Testis (tissue), 2 donors: ENCODE measurements at regions not wholly inside any gene's neighbourhood (a gene's known extent, or its start where the extent isn't known, plus 50 kb on each side); places are given as distances from the start of the nearest gene placed in this dataset.

ENCODE experiments used
- POLR2A ChIP-seq: fragments of 450-650 bp; IDR thresholded peaks from one replicate; pipeline ENCODE4 v1.6.1; 2017; ENCODE audit warnings: antibody characterized with exemption, mild to moderate bottlenecking, moderate library complexity
- TF ChIP-seq, protein P1 (sequence below), 3 experiments: fragments of 450-650 bp in 2 of 3; fragments of 200-600 bp in 1 of 3; sonication (generic) in 1 of 3; IDR thresholded peaks; one replicate each; pipeline ENCODE4 v1.5.1; 2016 to 2019; ENCODE audit warnings: antibody characterized with exemption in 3 of 3, mild to moderate bottlenecking in 2 of 3, moderate library complexity in 1 of 3

- TF ChIP-seq, protein P1, sequence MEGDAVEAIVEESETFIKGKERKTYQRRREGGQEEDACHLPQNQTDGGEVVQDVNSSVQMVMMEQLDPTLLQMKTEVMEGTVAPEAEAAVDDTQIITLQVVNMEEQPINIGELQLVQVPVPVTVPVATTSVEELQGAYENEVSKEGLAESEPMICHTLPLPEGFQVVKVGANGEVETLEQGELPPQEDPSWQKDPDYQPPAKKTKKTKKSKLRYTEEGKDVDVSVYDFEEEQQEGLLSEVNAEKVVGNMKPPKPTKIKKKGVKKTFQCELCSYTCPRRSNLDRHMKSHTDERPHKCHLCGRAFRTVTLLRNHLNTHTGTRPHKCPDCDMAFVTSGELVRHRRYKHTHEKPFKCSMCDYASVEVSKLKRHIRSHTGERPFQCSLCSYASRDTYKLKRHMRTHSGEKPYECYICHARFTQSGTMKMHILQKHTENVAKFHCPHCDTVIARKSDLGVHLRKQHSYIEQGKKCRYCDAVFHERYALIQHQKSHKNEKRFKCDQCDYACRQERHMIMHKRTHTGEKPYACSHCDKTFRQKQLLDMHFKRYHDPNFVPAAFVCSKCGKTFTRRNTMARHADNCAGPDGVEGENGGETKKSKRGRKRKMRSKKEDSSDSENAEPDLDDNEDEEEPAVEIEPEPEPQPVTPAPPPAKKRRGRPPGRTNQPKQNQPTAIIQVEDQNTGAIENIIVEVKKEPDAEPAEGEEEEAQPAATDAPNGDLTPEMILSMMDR (IDR thresholded peaks at IDR 0.05) = no peak
- no peak for TF ChIP-seq POLR2A
Observed at GRCh38 chr11:91538065-91538464, 686.6 kb upstream of the FAT3 start.
